Breast epithelium (tissue), 4 donors: ENCODE measurements at regions not wholly inside any gene's neighbourhood (a gene's known extent, or its start where the extent isn't known, plus 50 kb on each side); places are given as distances from the start of the nearest gene placed in this dataset.

ENCODE experiments used
- DNase-seq, 2 donors: peaks; one replicate each; pipeline ENCODE4 v3.0.0-alpha.2; 2019; ENCODE audit warnings: low spot score in 2 of 2
- H3K27ac ChIP-seq, 2 donors: fragments of 200-600 bp; sonication (generic) in 1 of 2; one replicate each; pipeline ENCODE4 v1.5.1; 2016 to 2019; ENCODE audit warnings: mild to moderate bottlenecking in 1 of 2
- H3K27me3 ChIP-seq, 2 donors: fragments of 200-600 bp; sonication (generic) in 1 of 2; one replicate each; pipeline versions ENCODE4 v1.5.1 to v1.6.0; 2017 to 2019; ENCODE audit warnings: control low read depth in 1 of 2, mild to moderate bottlenecking in 1 of 2
- H3K36me3 ChIP-seq: fragments of 200-600 bp; one replicate; pipeline ENCODE4 v1.5.1; 2019
- H3K4me1 ChIP-seq, 2 donors: fragments of 200-600 bp; sonication (generic); one replicate each; pipeline ENCODE4 v1.5.1; 2016 to 2019; ENCODE audit warnings: control low read depth in 1 of 2
- H3K4me3 ChIP-seq, 3 donors: fragments of 200-600 bp; sonication (generic); 1 replicate in 2 of 3; 2 replicates in 1 of 3; pipeline ENCODE4 v1.5.1; 2016 to 2019; ENCODE audit warnings: mild to moderate bottlenecking in 3 of 3, moderate library complexity in 2 of 3
- H3K9me3 ChIP-seq, 2 donors: fragments of 200-600 bp; sonication (generic) in 1 of 2; one replicate each; pipeline ENCODE4 v1.5.1; 2016 to 2019; ENCODE audit warnings: control low read depth in 1 of 2
- CTCF ChIP-seq, 3 donors: fragments of 450-650 bp; IDR thresholded peaks; one replicate each; pipeline ENCODE4 v1.5.1; 2016 to 2017; ENCODE audit warnings: antibody characterized with exemption in 3 of 3, mild to moderate bottlenecking in 3 of 3, moderate library complexity in 3 of 3
- POLR2A ChIP-seq: fragments of 450-650 bp; IDR thresholded peaks from one replicate; pipeline ENCODE4 v1.6.1; 2016; ENCODE audit warnings: antibody characterized with exemption, mild to moderate bottlenecking, moderate library complexity
- POLR2AphosphoS5 ChIP-seq, 3 donors: sonication (generic); formaldehyde crosslinking; IDR thresholded peaks; one replicate each; pipeline ENCODE4 v1.6.1; 2017; ENCODE audit warnings: antibody characterized with exemption in 3 of 3
- intact Hi-C: fragments of 100-400 bp; cut with DNase I; formaldehyde crosslinking; loops from one replicate; pipeline ENCODE4 v1.15.1; 2023; ENCODE audit warnings: low total_unique reads

GRCh38 chr4:89556601-89557305 lies 249.2 kb upstream of the GPRIN3 start:
- no peaks in the 10 kb centered on the region for H3K4me1 ChIP-seq
- intact Hi-C loops: no loop called here
- H3K27me3 ChIP-seq: no peaks in the 10 kb centered on the region
- no peak for TF ChIP-seq POLR2A
- H3K4me3 ChIP-seq: no peak overlapping the region
- no peak overlapping the region for H3K27ac ChIP-seq
- no peaks in the 10 kb centered on the region for H3K9me3 ChIP-seq
- H3K36me3 ChIP-seq: no peaks in the 10 kb centered on the region
- DNase-seq: no peak

GRCh38 chr4:89551191-89551590 lies 243.6 kb upstream of the GPRIN3 start:
- no peak overlapping the region for H3K4me3 ChIP-seq
- TF ChIP-seq POLR2A (no peak), POLR2AphosphoS5 (IDR thresholded peaks at IDR 0.05) (no peak), CTCF (IDR thresholded peaks at IDR 0.05) (no peak)
- intact Hi-C loops: no loop called here
- no peaks in the 10 kb centered on the region for H3K4me1 ChIP-seq
- no peaks in the 10 kb centered on the region for H3K36me3 ChIP-seq
- no peaks in the 10 kb centered on the region for H3K27me3 ChIP-seq
- H3K9me3 ChIP-seq: no peaks in the 10 kb centered on the region
- DNase-seq: no peak
- no peak overlapping the region for H3K27ac ChIP-seq

GRCh38 chr4:89549907-89550306 lies 242.3 kb upstream of the GPRIN3 start:
- H3K4me1 ChIP-seq: no peaks in the 10 kb centered on the region
- no peaks in the 10 kb centered on the region for H3K36me3 ChIP-seq
- intact Hi-C loops: no loop called here
- H3K4me3 ChIP-seq: no peak overlapping the region
- DNase-seq: no peak
- peaks cover 0 to 7% of the 10 kb centered on the region in 2 donors for H3K9me3 ChIP-seq
- H3K27ac ChIP-seq: no peak overlapping the region
- no peaks in the 10 kb centered on the region for H3K27me3 ChIP-seq
- TF ChIP-seq POLR2A (no peak), CTCF (IDR thresholded peaks at IDR 0.05) (no peak), POLR2AphosphoS5 (IDR thresholded peaks at IDR 0.05) (no peak)

- Histone ChIP-seq H3K4me1 (no peaks in the 10 kb centered on the region), H3K27ac (no peak overlapping the region), H3K4me3 (no peak overlapping the region), H3K36me3 (no peaks in the 10 kb centered on the region), H3K9me3 (peaks cover 0 to 18% of the 10 kb centered on the region in 2 donors), H3K27me3 (no peaks in the 10 kb centered on the region)
- TF ChIP-seq CTCF (IDR thresholded peaks at IDR 0.05) (no peak), POLR2A (no peak), POLR2AphosphoS5 (IDR thresholded peaks at IDR 0.05) (no peak)
- intact Hi-C loops: no loop called here
- DNase-seq: no peak
Measured at GRCh38 chr4:89545315-89545714, 237.7 kb upstream of the GPRIN3 start.

GRCh38 chr4:89541998-89542397 lies 234.4 kb upstream of the GPRIN3 start:
- intact Hi-C loops: no loop called here
- no peak for TF ChIP-seq POLR2A
- no peak for TF ChIP-seq CTCF (IDR thresholded peaks at IDR 0.05)
- TF ChIP-seq POLR2AphosphoS5 (IDR thresholded peaks at IDR 0.05): no peak
- Histone ChIP-seq H3K9me3 (peaks cover 0 to 18% of the 10 kb centered on the region in 2 donors), H3K27me3 (no peaks in the 10 kb centered on the region), H3K4me1 (no peaks in the 10 kb centered on the region), H3K4me3 (no peak overlapping the region), H3K36me3 (no peaks in the 10 kb centered on the region), H3K27ac (no peak overlapping the region)
- no peak for DNase-seq
